ENCODE measurements at regions not wholly inside any gene's neighbourhood (a gene's known extent, or its start where the extent isn't known, plus 50 kb on each side); places are given as distances from the start of the nearest gene placed in this dataset.
"Not testable (repeated sequence)": the region's sequence is repeated elsewhere in the genome, so short reads cannot be mapped to it uniquely, and the experiment has no call there.

DNA sequence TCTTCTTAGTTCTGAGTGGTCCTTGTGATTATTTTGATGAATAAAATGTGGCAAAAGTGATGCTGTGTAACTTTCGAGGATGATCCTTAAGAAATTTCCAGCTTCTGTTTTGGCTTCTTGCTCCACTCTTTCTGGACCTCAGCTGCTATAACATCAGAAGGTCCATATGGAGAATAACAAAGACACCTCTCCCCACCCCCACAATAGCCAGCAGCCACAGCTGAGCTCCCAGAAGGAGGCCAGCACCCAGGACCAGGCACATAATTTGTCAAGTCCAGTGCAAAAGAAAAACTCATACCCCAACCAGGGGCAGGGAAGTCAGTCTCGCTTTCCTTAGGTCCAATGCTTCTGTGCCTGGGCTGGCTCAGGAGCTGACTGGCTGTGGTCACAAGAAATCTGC lies 357.6 kb downstream of the RFC3 start:
- H3K4me3 ChIP-seq (ENCODE audit: low read depth in 1 of 2, low read length in 2 of 2): no peak overlapping the region
- H3K9me3 ChIP-seq (ENCODE audit: control insufficient read depth in 1 of 2, low read length in 2 of 2): no peaks in the 10 kb centered on the region
- no peak overlapping the region for H3K27ac ChIP-seq (ENCODE audit: low read length)
- H3K27me3 ChIP-seq (ENCODE audit: low read depth, low read length): no peaks in the 10 kb centered on the region
- H3K36me3 ChIP-seq (ENCODE audit: control insufficient read depth in 1 of 2, insufficient read depth in 2 of 2, low read length in 2 of 2): no peaks in the 10 kb centered on the region
- H3K4me1 ChIP-seq (ENCODE audit: control insufficient read depth in 1 of 2, insufficient read depth in 2 of 2, low read length in 2 of 2): peaks cover 0 to 9% of the 10 kb centered on the region in 2 donors

DNA sequence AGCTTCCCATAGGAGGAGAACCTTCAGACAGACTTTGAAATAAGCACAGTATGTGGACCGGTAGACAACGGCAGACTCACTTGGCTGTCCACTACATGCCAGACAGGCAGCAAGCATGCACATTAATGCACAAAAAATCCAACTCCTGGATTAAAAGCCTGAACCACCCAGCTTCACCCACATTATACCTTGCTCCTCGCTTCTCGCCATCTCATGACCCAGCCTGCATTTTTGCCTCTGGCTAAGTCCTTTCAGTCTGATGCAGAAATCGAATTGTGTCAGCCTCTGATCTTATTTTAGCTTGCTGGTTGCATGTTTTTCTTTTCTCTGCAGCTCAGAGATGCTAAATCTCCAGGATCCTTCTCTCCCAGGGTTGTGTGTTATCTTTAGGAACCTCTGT lies 358.7 kb downstream of the RFC3 start:
- no peak overlapping the region for H3K4me3 ChIP-seq (ENCODE audit: low read depth in 1 of 2, low read length in 2 of 2)

DNA sequence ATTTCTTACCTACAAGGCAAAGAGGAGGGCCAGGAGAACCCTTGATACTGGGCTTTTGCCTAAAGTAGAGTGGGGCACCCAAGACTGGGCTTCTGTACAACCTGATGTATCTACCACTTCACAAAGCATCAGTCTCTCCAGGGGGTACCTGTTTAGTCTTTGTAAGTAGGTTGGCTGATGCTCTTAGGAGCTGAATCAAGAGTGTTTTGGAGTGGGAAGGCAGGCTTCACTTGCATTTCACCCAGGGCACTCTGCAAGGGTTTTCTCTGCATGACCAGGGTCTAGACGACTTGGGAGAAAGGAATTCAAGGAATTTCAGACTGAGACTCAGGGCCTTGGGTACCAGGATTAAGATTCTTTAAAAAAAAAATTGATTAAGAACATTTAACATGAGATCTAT lies 361.5 kb downstream of the RFC3 start:
- Histone ChIP-seq H3K36me3 (ENCODE audit: control insufficient read depth in 1 of 2, insufficient read depth in 2 of 2, low read length in 2 of 2) (no peaks in the 10 kb centered on the region), H3K9me3 (ENCODE audit: control insufficient read depth in 1 of 2, low read length in 2 of 2) (no peaks in the 10 kb centered on the region), H3K27me3 (ENCODE audit: low read depth, low read length) (no peaks in the 10 kb centered on the region), H3K4me1 (ENCODE audit: control insufficient read depth in 1 of 2, insufficient read depth in 2 of 2, low read length in 2 of 2) (peaks cover 0 to 9% of the 10 kb centered on the region in 2 donors), H3K27ac (ENCODE audit: low read length) (no peak overlapping the region), H3K4me3 (ENCODE audit: low read depth in 1 of 2, low read length in 2 of 2) (no peak overlapping the region)

More for the DNA sequence above, 358.7 kb downstream of the RFC3 start:
- Histone ChIP-seq H3K27me3 (ENCODE audit: low read depth, low read length) (no peaks in the 10 kb centered on the region), H3K9me3 (ENCODE audit: control insufficient read depth in 1 of 2, low read length in 2 of 2) (no peaks in the 10 kb centered on the region), H3K27ac (ENCODE audit: low read length) (no peak overlapping the region), H3K36me3 (ENCODE audit: control insufficient read depth in 1 of 2, insufficient read depth in 2 of 2, low read length in 2 of 2) (no peaks in the 10 kb centered on the region), H3K4me1 (ENCODE audit: control insufficient read depth in 1 of 2, insufficient read depth in 2 of 2, low read length in 2 of 2) (peaks cover 0 to 9% of the 10 kb centered on the region in 2 donors)

DNA sequence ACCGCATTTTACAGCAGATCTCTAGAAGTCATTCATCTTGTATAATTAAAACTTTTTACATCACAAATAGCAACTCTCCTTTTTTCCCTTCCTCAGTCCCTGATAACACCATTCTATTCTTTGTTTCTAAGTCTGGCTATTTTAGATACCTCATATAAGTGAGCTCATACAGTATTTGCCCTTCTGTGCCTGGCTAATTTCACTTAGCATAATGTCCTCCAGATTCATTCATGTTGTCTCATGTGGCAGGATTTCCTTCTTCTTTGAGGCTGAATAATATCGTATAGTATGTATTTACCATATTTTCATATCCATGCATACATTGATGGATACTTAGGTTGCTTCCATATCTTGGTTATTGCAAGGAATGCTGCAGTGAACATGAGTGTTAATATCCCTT lies 362.0 kb downstream of the RFC3 start:
- Histone ChIP-seq H3K27ac (ENCODE audit: low read length) (no peak overlapping the region), H3K9me3 (ENCODE audit: control insufficient read depth in 1 of 2, low read length in 2 of 2) (no peaks in the 10 kb centered on the region), H3K27me3 (ENCODE audit: low read depth, low read length) (no peaks in the 10 kb centered on the region), H3K4me3 (ENCODE audit: low read depth in 1 of 2, low read length in 2 of 2) (no peak overlapping the region), H3K4me1 (ENCODE audit: control insufficient read depth in 1 of 2, insufficient read depth in 2 of 2, low read length in 2 of 2) (peaks cover 0 to 5% of the 10 kb centered on the region in 2 donors), H3K36me3 (ENCODE audit: control insufficient read depth in 1 of 2, insufficient read depth in 2 of 2, low read length in 2 of 2) (no peaks in the 10 kb centered on the region)

DNA sequence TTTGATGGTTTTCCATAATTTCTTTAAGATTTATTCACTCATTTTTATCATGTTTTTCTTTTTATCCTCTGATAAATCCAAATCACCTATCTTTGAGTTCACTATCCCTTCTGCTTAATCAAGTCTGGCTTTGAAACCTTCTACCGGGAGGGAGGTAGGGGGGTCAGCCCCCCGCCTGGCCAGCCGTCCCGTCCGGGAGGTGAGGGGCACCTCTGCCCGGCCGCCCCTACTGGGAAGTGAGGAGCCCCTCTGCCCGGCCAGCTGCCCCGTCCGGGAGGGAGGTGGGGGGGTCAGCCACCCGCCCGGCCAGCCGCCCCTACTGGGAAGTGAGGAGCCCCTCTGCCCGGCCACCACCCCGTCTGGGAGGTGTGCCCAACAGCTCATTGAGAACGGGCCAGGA lies 363.3 kb downstream of the RFC3 start:
- H3K36me3 ChIP-seq (ENCODE audit: control insufficient read depth in 1 of 2, insufficient read depth in 2 of 2, low read length in 2 of 2); H3K27me3 ChIP-seq (ENCODE audit: low read depth, low read length); H3K4me1 ChIP-seq (ENCODE audit: control insufficient read depth in 1 of 2, insufficient read depth in 2 of 2, low read length in 2 of 2); H3K9me3 ChIP-seq (ENCODE audit: control insufficient read depth in 1 of 2, low read length in 2 of 2); H3K27ac ChIP-seq (ENCODE audit: low read length); H3K4me3 ChIP-seq (ENCODE audit: low read depth in 1 of 2, low read length in 2 of 2): not testable (repeated sequence)

DNA sequence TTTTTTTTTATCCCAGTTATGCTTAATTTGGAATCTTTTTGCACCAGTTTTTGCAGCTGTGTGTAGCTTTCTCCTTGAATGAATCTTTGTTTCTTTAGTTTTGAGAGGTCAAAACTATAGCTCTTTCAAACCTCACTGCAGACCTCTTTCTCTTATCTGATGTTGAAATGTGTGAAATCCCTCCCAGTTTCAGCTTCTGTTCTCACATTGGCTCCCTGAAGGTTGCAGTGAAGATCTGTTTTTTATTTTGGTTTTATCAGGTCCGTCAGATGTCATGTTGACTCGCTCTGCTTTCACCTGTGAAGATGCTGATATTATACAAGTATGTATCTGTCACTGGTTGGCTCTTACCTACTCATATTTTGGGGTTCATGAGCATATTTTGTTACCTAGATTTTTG lies 372.0 kb downstream of the RFC3 start:
- Histone ChIP-seq H3K27ac (ENCODE audit: low read length) (no peak overlapping the region), H3K4me1 (ENCODE audit: control insufficient read depth in 1 of 2, insufficient read depth in 2 of 2, low read length in 2 of 2) (no peaks in the 10 kb centered on the region), H3K4me3 (ENCODE audit: low read depth in 1 of 2, low read length in 2 of 2) (no peak overlapping the region), H3K9me3 (ENCODE audit: control insufficient read depth in 1 of 2, low read length in 2 of 2) (peaks cover 0 to 3% of the 10 kb centered on the region in 2 donors), H3K27me3 (ENCODE audit: low read depth, low read length) (no peaks in the 10 kb centered on the region), H3K36me3 (ENCODE audit: control insufficient read depth in 1 of 2, insufficient read depth in 2 of 2, low read length in 2 of 2) (no peaks in the 10 kb centered on the region)

DNA sequence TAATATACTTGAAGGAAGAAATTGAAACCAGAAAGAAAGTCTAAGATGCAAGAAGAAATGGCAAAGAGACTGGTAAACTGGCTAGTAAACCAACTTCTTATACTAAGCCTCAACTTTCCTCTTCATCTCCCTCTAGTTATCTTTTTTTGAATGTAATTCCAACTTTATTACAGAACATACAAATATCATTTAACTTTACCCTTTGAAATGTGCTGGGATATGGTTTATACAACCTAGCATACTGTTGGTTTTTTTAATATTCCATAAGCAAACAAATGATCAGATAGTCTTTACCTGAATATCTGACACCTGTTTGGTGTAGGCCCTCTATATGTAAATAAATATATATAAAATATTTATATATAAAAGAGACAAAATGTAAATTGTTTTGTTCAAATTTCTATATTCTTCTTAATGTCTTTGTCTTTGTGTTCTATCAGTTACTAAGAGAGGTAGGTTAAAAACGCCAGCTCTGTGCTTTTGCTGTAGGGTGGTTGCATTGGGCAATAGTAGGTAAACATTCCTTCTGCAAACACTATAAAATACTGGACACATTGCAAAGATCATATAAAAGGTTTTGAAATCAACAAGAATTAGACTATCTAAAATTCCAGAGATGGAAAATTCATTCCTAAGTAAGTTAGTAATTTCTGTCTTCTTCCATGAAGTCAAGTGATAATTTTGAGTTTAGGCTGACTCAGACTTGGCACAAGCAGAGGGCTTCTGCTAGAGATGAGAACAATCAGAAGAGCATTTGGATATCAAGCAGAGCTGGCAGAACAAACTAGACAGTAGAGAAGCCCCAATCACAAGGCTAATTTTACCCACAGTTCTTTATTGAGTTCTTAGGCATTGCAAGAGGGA lies 383.3 kb downstream of the RFC3 start:
- peak overlapping the region; percentile 37 for H3K27ac ChIP-seq (ENCODE audit: low read length)
- peaks cover 0 to 5% of the 10 kb centered on the region in 2 donors for H3K9me3 ChIP-seq (ENCODE audit: control insufficient read depth in 1 of 2, low read length in 2 of 2)
- no peak overlapping the region for H3K4me3 ChIP-seq (ENCODE audit: low read depth in 1 of 2, low read length in 2 of 2)
- no peaks in the 10 kb centered on the region for H3K36me3 ChIP-seq (ENCODE audit: control insufficient read depth in 1 of 2, insufficient read depth in 2 of 2, low read length in 2 of 2)
- no peaks in the 10 kb centered on the region for H3K27me3 ChIP-seq (ENCODE audit: low read depth, low read length)
- H3K4me1 ChIP-seq (ENCODE audit: control insufficient read depth in 1 of 2, insufficient read depth in 2 of 2, low read length in 2 of 2): no peaks in the 10 kb centered on the region

DNA sequence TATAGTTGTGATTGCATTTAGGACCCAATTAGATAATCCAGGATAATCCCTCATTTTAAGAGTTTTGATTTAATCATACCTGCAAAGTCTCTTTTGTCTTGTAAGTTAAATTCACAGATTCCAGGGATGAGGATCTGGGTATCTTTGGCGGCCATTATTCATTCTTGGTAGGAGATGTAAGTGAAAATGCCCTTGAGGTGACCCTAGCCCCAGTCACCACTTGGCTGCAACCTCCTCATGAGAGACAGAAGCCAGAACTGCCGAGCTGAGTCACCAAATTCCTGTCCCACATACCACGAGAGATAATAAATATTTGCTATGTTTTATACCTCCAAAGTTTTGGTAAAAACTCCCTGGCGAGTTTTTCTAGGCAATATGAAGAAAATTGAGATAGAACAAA lies 389.4 kb downstream of the RFC3 start:
- H3K9me3 ChIP-seq (ENCODE audit: control insufficient read depth in 1 of 2, low read length in 2 of 2): no peaks in the 10 kb centered on the region
- H3K27me3 ChIP-seq (ENCODE audit: low read depth, low read length): no peaks in the 10 kb centered on the region
- H3K27ac ChIP-seq (ENCODE audit: low read length): peak overlapping the region; percentile 11
- H3K4me3 ChIP-seq (ENCODE audit: low read depth in 1 of 2, low read length in 2 of 2): no peak overlapping the region
- peaks cover 0 to 6% of the 10 kb centered on the region in 2 donors for H3K4me1 ChIP-seq (ENCODE audit: control insufficient read depth in 1 of 2, insufficient read depth in 2 of 2, low read length in 2 of 2)
- no peaks in the 10 kb centered on the region for H3K36me3 ChIP-seq (ENCODE audit: control insufficient read depth in 1 of 2, insufficient read depth in 2 of 2, low read length in 2 of 2)

DNA sequence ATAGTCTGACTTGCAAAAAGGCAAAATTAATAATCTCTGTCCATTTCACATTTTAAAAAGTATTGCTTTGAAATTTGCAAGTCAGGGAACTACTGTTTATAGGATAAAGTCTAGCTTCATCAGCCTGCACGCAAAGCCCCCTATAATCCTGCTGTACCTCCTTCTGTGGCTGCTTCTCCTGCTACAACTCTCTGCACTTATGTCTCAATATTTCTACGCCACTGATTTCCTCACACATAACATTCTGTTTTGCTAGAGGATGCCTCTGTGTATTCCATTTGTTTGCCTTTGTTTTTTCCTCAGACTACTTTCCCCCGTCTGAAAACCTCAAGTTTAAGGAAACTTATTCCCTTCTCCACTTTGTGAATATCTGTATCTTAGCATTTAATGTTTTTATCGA lies 389.9 kb downstream of the RFC3 start:
- no peaks in the 10 kb centered on the region for H3K9me3 ChIP-seq (ENCODE audit: control insufficient read depth in 1 of 2, low read length in 2 of 2)
- H3K36me3 ChIP-seq (ENCODE audit: control insufficient read depth in 1 of 2, insufficient read depth in 2 of 2, low read length in 2 of 2): no peaks in the 10 kb centered on the region
- no peak overlapping the region for H3K27ac ChIP-seq (ENCODE audit: low read length)
- H3K27me3 ChIP-seq (ENCODE audit: low read depth, low read length): no peaks in the 10 kb centered on the region
- peaks cover 0 to 6% of the 10 kb centered on the region in 2 donors for H3K4me1 ChIP-seq (ENCODE audit: control insufficient read depth in 1 of 2, insufficient read depth in 2 of 2, low read length in 2 of 2)
- no peak overlapping the region for H3K4me3 ChIP-seq (ENCODE audit: low read depth in 1 of 2, low read length in 2 of 2)

DNA sequence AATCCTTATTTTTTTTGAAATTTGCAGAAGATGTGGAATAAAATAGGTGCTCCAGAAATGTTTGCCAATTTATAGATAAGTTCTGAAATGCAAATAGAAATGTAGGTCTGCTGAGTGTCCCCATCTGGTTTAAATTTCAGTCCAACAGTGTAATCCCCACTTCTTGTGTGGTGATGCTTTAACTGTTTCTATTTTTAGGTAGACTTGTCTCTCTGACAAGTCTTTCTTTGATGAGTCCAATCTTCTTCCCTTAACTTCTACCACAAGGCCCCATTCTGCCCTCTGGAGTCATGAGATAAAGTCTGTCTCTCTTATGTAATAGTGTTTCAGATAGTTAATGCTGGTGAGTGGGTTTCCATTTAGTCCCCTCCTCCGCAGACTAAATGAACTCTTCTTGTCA lies 390.4 kb downstream of the RFC3 start:
- H3K9me3 ChIP-seq (ENCODE audit: control insufficient read depth in 1 of 2, low read length in 2 of 2): no peaks in the 10 kb centered on the region
- H3K27me3 ChIP-seq (ENCODE audit: low read depth, low read length): no peaks in the 10 kb centered on the region
- H3K36me3 ChIP-seq (ENCODE audit: control insufficient read depth in 1 of 2, insufficient read depth in 2 of 2, low read length in 2 of 2): no peaks in the 10 kb centered on the region
- H3K4me1 ChIP-seq (ENCODE audit: control insufficient read depth in 1 of 2, insufficient read depth in 2 of 2, low read length in 2 of 2): peaks cover 0 to 6% of the 10 kb centered on the region in 2 donors
- H3K27ac ChIP-seq (ENCODE audit: low read length): no peak overlapping the region
- H3K4me3 ChIP-seq (ENCODE audit: low read depth in 1 of 2, low read length in 2 of 2): no peak overlapping the region

DNA sequence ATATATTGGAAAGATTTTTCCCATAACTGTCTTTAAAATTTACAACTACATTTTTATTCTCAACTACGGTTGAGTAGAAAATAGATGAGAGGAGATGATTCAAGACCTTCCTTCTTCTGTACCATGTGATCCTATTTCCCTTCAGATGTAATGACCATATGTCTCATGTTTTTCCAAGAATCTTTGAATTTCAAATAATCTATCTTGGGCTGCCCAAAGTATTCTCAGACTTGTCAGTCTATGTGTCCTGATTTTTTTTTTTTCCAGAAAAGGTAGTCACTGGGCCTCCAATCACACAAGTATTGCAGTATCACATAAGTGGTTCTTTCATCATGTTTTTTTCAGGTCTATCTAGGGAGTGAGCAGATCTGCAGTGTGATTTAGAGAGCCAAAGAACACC lies 392.4 kb downstream of the RFC3 start:
- Histone ChIP-seq H3K27me3 (ENCODE audit: low read depth, low read length) (no peaks in the 10 kb centered on the region), H3K4me3 (ENCODE audit: low read depth in 1 of 2, low read length in 2 of 2) (no peak overlapping the region), H3K27ac (ENCODE audit: low read length) (no peak overlapping the region), H3K9me3 (ENCODE audit: control insufficient read depth in 1 of 2, low read length in 2 of 2) (no peaks in the 10 kb centered on the region), H3K4me1 (ENCODE audit: control insufficient read depth in 1 of 2, insufficient read depth in 2 of 2, low read length in 2 of 2) (peaks cover 0 to 6% of the 10 kb centered on the region in 2 donors), H3K36me3 (ENCODE audit: control insufficient read depth in 1 of 2, insufficient read depth in 2 of 2, low read length in 2 of 2) (no peaks in the 10 kb centered on the region)

DNA sequence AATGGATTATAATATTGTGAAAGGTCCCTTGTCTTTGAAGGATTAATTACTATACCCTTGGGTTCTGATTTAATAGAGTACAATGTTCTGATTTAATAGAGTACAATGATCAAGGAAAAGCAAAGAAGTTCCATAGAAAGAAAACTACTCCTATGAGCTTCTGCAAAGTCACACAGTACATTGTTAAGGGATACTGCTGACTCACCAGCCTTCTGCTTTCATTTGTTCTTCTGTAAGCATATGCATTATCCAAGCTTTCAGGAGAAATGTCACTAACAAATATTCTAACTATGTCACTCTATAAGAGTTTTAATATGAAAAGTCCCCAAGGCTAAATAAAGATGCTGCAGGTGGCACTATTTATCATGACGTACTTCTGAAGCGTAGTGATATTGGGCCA lies 396.7 kb downstream of the RFC3 start:
- H3K9me3 ChIP-seq (ENCODE audit: control insufficient read depth in 1 of 2, low read length in 2 of 2): no peaks in the 10 kb centered on the region
- H3K4me3 ChIP-seq (ENCODE audit: low read depth in 1 of 2, low read length in 2 of 2): no peak overlapping the region
- no peaks in the 10 kb centered on the region for H3K36me3 ChIP-seq (ENCODE audit: control insufficient read depth in 1 of 2, insufficient read depth in 2 of 2, low read length in 2 of 2)
- no peak overlapping the region for H3K27ac ChIP-seq (ENCODE audit: low read length)
- H3K4me1 ChIP-seq (ENCODE audit: control insufficient read depth in 1 of 2, insufficient read depth in 2 of 2, low read length in 2 of 2): no peaks in the 10 kb centered on the region
- H3K27me3 ChIP-seq (ENCODE audit: low read depth, low read length): no peaks in the 10 kb centered on the region
